Lower leg skin (tissue), 3 donors: ENCODE measurements at regions not wholly inside any gene's neighbourhood (a gene's known extent, or its start where the extent isn't known, plus 50 kb on each side); places are given as distances from the start of the nearest gene placed in this dataset.

Experiments
- POLR2A ChIP-seq, 2 donors: fragments of 450-650 bp; IDR thresholded peaks; one replicate each; pipeline ENCODE4 v1.6.1; 2016 to 2017; ENCODE audit warnings: antibody characterized with exemption in 2 of 2, mild to moderate bottlenecking in 1 of 2, moderate library complexity in 1 of 2
- TF ChIP-seq, protein P1 (sequence below), 3 donors: fragments of 450-650 bp; IDR thresholded peaks; one replicate each; pipeline ENCODE4 v1.5.1; 2016; ENCODE audit warnings: antibody characterized with exemption in 3 of 3, mild to moderate bottlenecking in 3 of 3, moderate library complexity in 2 of 3

DNA sequence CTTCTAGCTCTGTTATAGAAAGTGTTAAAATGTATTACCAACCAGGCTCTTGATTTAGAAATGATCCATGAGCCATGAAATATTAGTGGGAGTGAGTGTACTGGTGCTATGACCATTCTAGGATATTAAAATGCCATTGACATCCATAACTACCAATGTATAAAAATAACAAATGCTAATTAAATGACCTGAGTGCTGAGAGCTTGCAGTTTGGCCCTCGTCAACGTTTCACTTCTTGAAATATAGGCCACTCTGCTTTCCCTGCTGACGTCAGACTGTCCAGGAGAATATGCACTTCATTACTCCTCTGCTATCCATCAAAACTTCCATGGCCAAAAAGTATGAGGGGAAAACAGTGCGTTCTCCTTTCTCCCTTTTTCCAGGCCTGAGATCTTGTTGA, 563.1 kb downstream of the METTL15 start:
- TF ChIP-seq, protein P1, sequence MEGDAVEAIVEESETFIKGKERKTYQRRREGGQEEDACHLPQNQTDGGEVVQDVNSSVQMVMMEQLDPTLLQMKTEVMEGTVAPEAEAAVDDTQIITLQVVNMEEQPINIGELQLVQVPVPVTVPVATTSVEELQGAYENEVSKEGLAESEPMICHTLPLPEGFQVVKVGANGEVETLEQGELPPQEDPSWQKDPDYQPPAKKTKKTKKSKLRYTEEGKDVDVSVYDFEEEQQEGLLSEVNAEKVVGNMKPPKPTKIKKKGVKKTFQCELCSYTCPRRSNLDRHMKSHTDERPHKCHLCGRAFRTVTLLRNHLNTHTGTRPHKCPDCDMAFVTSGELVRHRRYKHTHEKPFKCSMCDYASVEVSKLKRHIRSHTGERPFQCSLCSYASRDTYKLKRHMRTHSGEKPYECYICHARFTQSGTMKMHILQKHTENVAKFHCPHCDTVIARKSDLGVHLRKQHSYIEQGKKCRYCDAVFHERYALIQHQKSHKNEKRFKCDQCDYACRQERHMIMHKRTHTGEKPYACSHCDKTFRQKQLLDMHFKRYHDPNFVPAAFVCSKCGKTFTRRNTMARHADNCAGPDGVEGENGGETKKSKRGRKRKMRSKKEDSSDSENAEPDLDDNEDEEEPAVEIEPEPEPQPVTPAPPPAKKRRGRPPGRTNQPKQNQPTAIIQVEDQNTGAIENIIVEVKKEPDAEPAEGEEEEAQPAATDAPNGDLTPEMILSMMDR (IDR thresholded peaks at IDR 0.05), result no peak
- TF ChIP-seq POLR2A (IDR thresholded peaks at IDR 0.05), result no peak
